ENCODE measurements at regions not wholly inside any gene's neighbourhood (a gene's known extent, or its start where the extent isn't known, plus 50 kb on each side); places are given as distances from the start of the nearest gene placed in this dataset.

- no peak overlapping the region for H3K27ac ChIP-seq
- H3K4me3 ChIP-seq: no peak overlapping the region
- no peak for TF ChIP-seq CTCF (IDR thresholded peaks at IDR 0.05; ENCODE audit: low read depth, low read length)
- DNase-seq (ENCODE audit: low read depth in 1 of 2, low spot score in 1 of 2): no peak
- no peaks in the 10 kb centered on the region for H3K36me3 ChIP-seq
- H3K4me1 ChIP-seq (ENCODE audit: low read depth): no peaks in the 10 kb centered on the region
- H3K9me3 ChIP-seq (ENCODE audit: low read depth): no peaks in the 10 kb centered on the region
- H3K27me3 ChIP-seq: no peaks in the 10 kb centered on the region
Observed at GRCh38 chr11:80569832-80570231, 1129.0 kb upstream of the TENM4 start.

- no peaks in the 10 kb centered on the region for H3K36me3 ChIP-seq
- H3K4me3 ChIP-seq: no peak overlapping the region
- H3K27ac ChIP-seq: no peak overlapping the region
- H3K4me1 ChIP-seq (ENCODE audit: low read depth): no peaks in the 10 kb centered on the region
- DNase-seq (ENCODE audit: low read depth in 1 of 2, low spot score in 1 of 2): no peak
- H3K27me3 ChIP-seq: no peaks in the 10 kb centered on the region
- no peak for TF ChIP-seq CTCF (IDR thresholded peaks at IDR 0.05; ENCODE audit: low read depth, low read length)
- no peaks in the 10 kb centered on the region for H3K9me3 ChIP-seq (ENCODE audit: low read depth)
Observed at GRCh38 chr11:80565231-80565630, 1124.4 kb upstream of the TENM4 start.

GRCh38 chr11:80562523-80563125 is 1121.8 kb upstream of the TENM4 start:
- H3K9me3 ChIP-seq (ENCODE audit: low read depth): no peaks in the 10 kb centered on the region
- H3K4me1 ChIP-seq (ENCODE audit: low read depth): peaks cover 10% of the 10 kb centered on the region
- H3K27ac ChIP-seq: no peak overlapping the region
- no peak overlapping the region for H3K4me3 ChIP-seq
- DNase-seq (ENCODE audit: low read depth in 1 of 2, low spot score in 1 of 2): no peak
- no peaks in the 10 kb centered on the region for H3K27me3 ChIP-seq
- TF ChIP-seq CTCF (IDR thresholded peaks at IDR 0.05; ENCODE audit: low read depth, low read length): no peak
- no peaks in the 10 kb centered on the region for H3K36me3 ChIP-seq

- Histone ChIP-seq H3K36me3 (no peaks in the 10 kb centered on the region), H3K4me1 (ENCODE audit: low read depth) (peaks cover 10% of the 10 kb centered on the region), H3K27me3 (no peaks in the 10 kb centered on the region), H3K9me3 (ENCODE audit: low read depth) (no peaks in the 10 kb centered on the region), H3K4me3 (no peak overlapping the region), H3K27ac (no peak overlapping the region)
- TF ChIP-seq CTCF (IDR thresholded peaks at IDR 0.05; ENCODE audit: low read depth, low read length): no peak
- no peak for DNase-seq (ENCODE audit: low read depth in 1 of 2, low spot score in 1 of 2)
Observed at GRCh38 chr11:80559942-80560341, 1119.1 kb upstream of the TENM4 start.

- Histone ChIP-seq H3K27ac (no peak overlapping the region), H3K36me3 (no peaks in the 10 kb centered on the region), H3K4me3 (no peak overlapping the region), H3K4me1 (ENCODE audit: low read depth) (peaks cover 5% of the 10 kb centered on the region), H3K27me3 (no peaks in the 10 kb centered on the region), H3K9me3 (ENCODE audit: low read depth) (no peaks in the 10 kb centered on the region)
- TF ChIP-seq CTCF (IDR thresholded peaks at IDR 0.05; ENCODE audit: low read depth, low read length): no peak
- DNase-seq (ENCODE audit: low read depth in 1 of 2, low spot score in 1 of 2): no peak
Observed at GRCh38 chr11:80553565-80553964, 1112.7 kb upstream of the TENM4 start.

- Histone ChIP-seq H3K9me3 (ENCODE audit: low read depth) (no peaks in the 10 kb centered on the region), H3K4me3 (no peak overlapping the region), H3K36me3 (no peaks in the 10 kb centered on the region), H3K27me3 (no peaks in the 10 kb centered on the region), H3K27ac (no peak overlapping the region), H3K4me1 (ENCODE audit: low read depth) (no peaks in the 10 kb centered on the region)
- no peak for DNase-seq (ENCODE audit: low read depth in 1 of 2, low spot score in 1 of 2)
- TF ChIP-seq CTCF (IDR thresholded peaks at IDR 0.05; ENCODE audit: low read depth, low read length): no peak
Observed at GRCh38 chr11:80542704-80543103, 1101.9 kb upstream of the TENM4 start.
